SH-SY5Y (cell line): ENCODE measurements at regions not wholly inside any gene's neighbourhood (a gene's known extent, or its start where the extent isn't known, plus 50 kb on each side); places are given as distances from the start of the nearest gene placed in this dataset.

ENCODE experiments used
- GATA2 ChIP-seq: IDR thresholded peaks from 2 replicates; pipeline ENCODE4 v1.6.1; 2011; ENCODE audit warnings: mild to moderate bottlenecking, low read depth, low read length
- GATA3 ChIP-seq: IDR thresholded peaks from 2 replicates; pipeline ENCODE4 v1.6.1; 2011; ENCODE audit warnings: low read depth, mild to moderate bottlenecking, low read length, moderate library complexity

DNA sequence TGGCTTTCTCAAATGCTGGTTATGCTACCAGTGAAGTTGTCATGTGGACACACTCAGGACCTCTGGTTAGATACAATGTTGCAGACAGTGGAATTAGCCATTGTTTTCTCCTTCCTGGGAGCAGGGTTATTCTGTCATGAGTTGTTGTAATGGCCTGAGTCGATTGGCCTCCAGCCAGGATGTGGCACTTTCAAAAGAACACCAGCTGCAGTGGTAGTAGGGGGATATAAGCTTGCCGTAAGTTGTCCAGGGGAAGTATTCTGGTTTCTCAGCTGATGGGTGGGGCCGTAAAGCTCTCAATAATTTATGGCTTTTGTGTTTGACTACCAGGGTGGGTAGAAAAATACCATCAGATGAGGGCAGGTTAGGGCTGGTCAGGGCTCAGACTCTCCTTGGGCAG is 697.5 kb upstream of the GNPDA2 start:
- no peak for TF ChIP-seq GATA3
- no peak for TF ChIP-seq GATA2
